ENCODE measurements at regions not wholly inside any gene's neighbourhood (a gene's known extent, or its start where the extent isn't known, plus 50 kb on each side); places are given as distances from the start of the nearest gene placed in this dataset.

GRCh38 chr2:6358985-6359384 lies 506.7 kb downstream of the CMPK2 start:
- TF ChIP-seq CTCF (conservative IDR thresholded peaks at IDR 0.05; ENCODE audit: low read length) (no peak), EZH2phosphoT487 (IDR thresholded peaks at IDR 0.05; ENCODE audit: borderline replicate concordance) (no peak)

Data from Loucy (cell line).